HepG2 (cell line): ENCODE measurements at regions not wholly inside any gene's neighbourhood (a gene's known extent, or its start where the extent isn't known, plus 50 kb on each side); places are given as distances from the start of the nearest gene placed in this dataset.

Experiments used
- ATAC-seq: fragments of 200-7000 bp; cut with Tn5 transposase; 3 replicates; pipeline ENCODE4 v1.9.1; 2020; ENCODE audit warnings: mild to moderate bottlenecking, moderate library complexity
- BruUV-seq: library from RNA; stranded (reverse); fragments of 400-500 nt; replicated peaks from 2 replicates; lab custom pipeline; 2021; lab: Mats Ljungman, UMichigan
- CTCF ChIA-PET: fragments of 300-600 bp; formaldehyde crosslinking; extraction: SDS; loops from one replicate; lab custom pipeline; 2021; ENCODE audit warnings: low total read pairs, inconsistent platforms, low intra/inter-chr PET ratio; lab: Yijun Ruan, JAX
- POLR2A ChIA-PET: fragments of 350-600 bp; sonication (Branson Sonifier 250); formaldehyde crosslinking; loops from one replicate; lab custom pipeline; 2020; ENCODE audit warnings: antibody characterized with exemption, inconsistent platforms; lab: Yijun Ruan, JAX
- DNase-seq: peaks from one replicate; pipeline ENCODE4 v3.0.0-alpha.2; 2015; ENCODE audit warnings: low spot score
- FAIRE-seq: peaks from 3 replicates; lab custom pipeline; 2011; peaks lifted over from hg19 to GRCh38; lab: Jason Lieb, UNC
- H2AFZ ChIP-seq: one replicate; pipeline ENCODE4 v1.6.1; 2011; ENCODE audit warnings: low read length, inconsistent platforms
- H3K27ac ChIP-seq: fragments of 300-600 bp; 3 replicates; pipeline ENCODE4 v1.8.0; 2011; ENCODE audit warnings: mixed run types, mild to moderate bottlenecking, mixed read lengths, low read length, inconsistent platforms; ENCODE audit not compliant: insufficient read depth; ENCODE audit errors: extremely low read length
- H3K27me3 ChIP-seq, 2 experiments: fragments of 200-600 bp in 1 of 2; 2 replicates in 1 of 2; 3 replicates in 1 of 2; pipeline versions ENCODE4 v1.6.0 to v1.8.0; 2011; ENCODE audit warnings: low read length in 2 of 2, mild to moderate bottlenecking in 2 of 2, moderate library complexity in 2 of 2, inconsistent platforms in 1 of 2; ENCODE audit not compliant: insufficient read depth in 2 of 2, control insufficient read depth in 1 of 2
- H3K36me3 ChIP-seq, 2 experiments: fragments of 200-600 bp in 1 of 2; replicated peaks in 1 of 2; 2 replicates in 1 of 2; 3 replicates in 1 of 2; pipeline versions ENCODE4 v1.5.1 to v1.8.0; 2011; ENCODE audit warnings: low read length in 2 of 2, inconsistent platforms in 1 of 2; ENCODE audit not compliant: insufficient read depth in 2 of 2, control insufficient read depth in 1 of 2
- H3K4me1 ChIP-seq: 2 replicates; pipeline ENCODE4 v1.5.1; 2012; ENCODE audit warnings: low read length, inconsistent platforms; ENCODE audit not compliant: insufficient read depth
- H3K4me2 ChIP-seq: 2 replicates; pipeline ENCODE4 v1.6.0; 2011; ENCODE audit warnings: low read depth, low read length, inconsistent platforms
- H3K4me3 ChIP-seq, 3 experiments: fragments of 200-600 bp in 1 of 3; sonication (generic), shearing (Covaris generic) in 1 of 3; replicated peaks in 1 of 3; 2 replicates each; pipeline ENCODE4 v1.5.1; 2011 to 2016; ENCODE audit warnings: low read length in 3 of 3, inconsistent platforms in 2 of 3, low read depth in 2 of 3, mild to moderate bottlenecking in 2 of 3, control low read depth in 1 of 3, mixed read lengths in 1 of 3; ENCODE audit not compliant: insufficient read depth in 1 of 3
- H3K79me2 ChIP-seq: one replicate; pipeline ENCODE4 v1.6.1; 2011; ENCODE audit warnings: low read length, inconsistent platforms; ENCODE audit not compliant: insufficient read depth
- H3K9ac ChIP-seq: 2 replicates; pipeline ENCODE4 v1.6.0; 2011; ENCODE audit warnings: mild to moderate bottlenecking, low read depth, low read length, inconsistent platforms; ENCODE audit not compliant: insufficient read depth
- H3K9me3 ChIP-seq: 2 replicates; pipeline ENCODE4 v1.5.1; 2012; ENCODE audit warnings: mild to moderate bottlenecking, low read length
- H4K20me1 ChIP-seq: 2 replicates; pipeline ENCODE4 v1.6.0; 2011; ENCODE audit warnings: inconsistent platforms, mild to moderate bottlenecking, low read length, moderate library complexity; ENCODE audit not compliant: insufficient read depth
- AGO2 ChIP-seq: fragments of 200-400 bp; formaldehyde crosslinking; optimal IDR thresholded peaks from 2 replicates; pipeline ENCODE3; 2017; ENCODE audit warnings: mild to moderate bottlenecking, low read depth, low read length, moderate library complexity
- IRF2 ChIP-seq: IDR thresholded peaks from 2 replicates; pipeline ENCODE4 v1.6.1; 2018; ENCODE audit warnings: missing genetic modification reagents, missing compliant biosample characterization
- MAFF ChIP-seq: IDR thresholded peaks from 2 replicates; pipeline ENCODE4 v1.6.1; 2011; ENCODE audit warnings: low read depth, low read length, improper control_type of control experiment
- PBX3 ChIP-seq: sonication (generic); formaldehyde crosslinking; IDR thresholded peaks from 2 replicates; pipeline ENCODE4 v1.8.1; 2023; ENCODE audit warnings: missing genetic modification reagents, inconsistent platforms, borderline replicate concordance
- PPARG ChIP-seq: conservative IDR thresholded peaks from 2 replicates; pipeline ENCODE4 v1.6.1; 2016; ENCODE audit warnings: missing biosample characterization, missing genetic modification reagents
- REXO4 ChIP-seq: sonication (generic); formaldehyde crosslinking; IDR thresholded peaks from 2 replicates; pipeline ENCODE4 v1.8.0; 2022; ENCODE audit warnings: missing genetic modification reagents, mild to moderate bottlenecking, borderline replicate concordance
- SMAD1 ChIP-seq: sonication (generic); formaldehyde crosslinking; IDR thresholded peaks from 2 replicates; pipeline ENCODE4 v1.4.0; 2020; ENCODE audit warnings: missing genetic modification reagents, low read depth, mild to moderate bottlenecking, borderline replicate concordance
- SP2 ChIP-seq: sonication (generic); formaldehyde crosslinking; IDR thresholded peaks from 2 replicates; pipeline ENCODE4 v1.5.1; 2020; ENCODE audit warnings: mild to moderate bottlenecking, missing genetic modification reagents
- SP4 ChIP-seq: sonication (generic); formaldehyde crosslinking; IDR thresholded peaks from 2 replicates; pipeline ENCODE4 v1.8.1; 2023; ENCODE audit warnings: mild to moderate bottlenecking, missing genetic modification reagents
- SUZ12 ChIP-seq: fragments of 150-350 bp; IDR thresholded peaks from 2 replicates; pipeline ENCODE4 v1.6.1; 2014; ENCODE audit warnings: low read depth, low read length
- TFDP1 ChIP-seq: IDR thresholded peaks from 2 replicates; pipeline ENCODE4 v1.6.1; 2016; ENCODE audit warnings: missing compliant biosample characterization, missing genetic modification reagents, borderline replicate concordance
- ZBTB10 ChIP-seq: sonication (generic); formaldehyde crosslinking; IDR thresholded peaks from 2 replicates; pipeline ENCODE4 v1.4.0; 2020; ENCODE audit warnings: missing genetic modification reagents, borderline replicate concordance
- ZNF383 ChIP-seq: sonication (generic); formaldehyde crosslinking; IDR thresholded peaks from 2 replicates; pipeline ENCODE4 v1.4.0; 2020; ENCODE audit warnings: missing genetic modification reagents, mild to moderate bottlenecking, borderline replicate concordance
- ZNF468 ChIP-seq: sonication (generic); formaldehyde crosslinking; IDR thresholded peaks from 2 replicates; pipeline ENCODE4 v1.8.0; 2022; ENCODE audit warnings: mild to moderate bottlenecking, moderate library complexity, missing genetic modification reagents
- ZNF512 ChIP-seq: sonication (generic); formaldehyde crosslinking; IDR thresholded peaks from 2 replicates; pipeline ENCODE4 v1.4.0; 2020; ENCODE audit warnings: mild to moderate bottlenecking, missing genetic modification reagents
- ZNF569 ChIP-seq: sonication (generic); formaldehyde crosslinking; IDR thresholded peaks from 2 replicates; pipeline ENCODE4 v1.5.0; 2020; ENCODE audit warnings: mild to moderate bottlenecking, missing genetic modification reagents, moderate library complexity, borderline replicate concordance
- ZNF883 ChIP-seq: sonication (generic); formaldehyde crosslinking; IDR thresholded peaks from 2 replicates; pipeline ENCODE4 v1.5.1; 2020; ENCODE audit warnings: mild to moderate bottlenecking, missing genetic modification reagents; ENCODE audit errors: not compliant biosample characterization
- in situ Hi-C: cut with HindIII; loops from 2 replicates; pipeline ENCODE4 v1.10.0; 2017; ENCODE audit warnings: low pct_unique_long_range_greater_than_20kb; ENCODE audit not compliant: extremely low pct_ligation_motif_present
- intact Hi-C: fragments of 100-400 bp; cut with micrococcal nuclease; formaldehyde crosslinking; loops from one replicate; pipeline ENCODE4 v1.10.0; 2022; ENCODE audit not compliant: unreplicated experiment

GRCh38 chr2:147523415-147523814 is 321.4 kb upstream of the ACVR2A start:
- ChIA-PET CTCF (no interaction called here), POLR2A (no interaction called here)
- Histone ChIP-seq H3K36me3 (no peaks in the 10 kb centered on the region), H3K27me3 (no peaks in the 10 kb centered on the region), H3K4me3 (no peak overlapping the region), H3K27ac (no peak overlapping the region), H2AFZ (no peak overlapping the region), H3K79me2 (no peaks in the 10 kb centered on the region), H4K20me1 (no peaks in the 10 kb centered on the region), H3K4me2 (no peak overlapping the region), H3K4me1 (no peaks in the 10 kb centered on the region), H3K9me3 (no peaks in the 10 kb centered on the region), H3K9ac (no peak overlapping the region)
- FAIRE-seq (no peak), DNase-seq (no peak), ATAC-seq (no peak)
- no TSS peak for BruUV-seq
- in situ Hi-C loops = no loop called here
- no peak for TF ChIP-seq ZNF468
- TF ChIP-seq SP2 (CRISPR knock-in tag) = no peak
- TF ChIP-seq ZBTB10 (CRISPR knock-in tag) = no peak
- no peak for TF ChIP-seq REXO4
- TF ChIP-seq MAFF = no peak
- no peak for TF ChIP-seq TFDP1 (CRISPR knock-in tag)
- no peak for TF ChIP-seq ZNF883 (CRISPR knock-in tag)
- no peak for TF ChIP-seq AGO2
- TF ChIP-seq ZNF383 = no peak
- TF ChIP-seq PBX3 (CRISPR knock-in tag) = no peak
- TF ChIP-seq ZNF569 (CRISPR knock-in tag) = no peak
- TF ChIP-seq ZNF512 (CRISPR knock-in tag) = no peak
- no peak for TF ChIP-seq IRF2 (CRISPR knock-in tag)
- TF ChIP-seq SMAD1 = no peak
- no peak for TF ChIP-seq SP4 (CRISPR knock-in tag)
- no peak for TF ChIP-seq PPARG (CRISPR knock-in tag)
- TF ChIP-seq SUZ12 = no peak
- intact Hi-C loops = no loop called here
